ENCODE measurements at regions not wholly inside any gene's neighbourhood (a gene's known extent, or its start where the extent isn't known, plus 50 kb on each side); places are given as distances from the start of the nearest gene placed in this dataset.

- TF ChIP-seq, protein P1, sequence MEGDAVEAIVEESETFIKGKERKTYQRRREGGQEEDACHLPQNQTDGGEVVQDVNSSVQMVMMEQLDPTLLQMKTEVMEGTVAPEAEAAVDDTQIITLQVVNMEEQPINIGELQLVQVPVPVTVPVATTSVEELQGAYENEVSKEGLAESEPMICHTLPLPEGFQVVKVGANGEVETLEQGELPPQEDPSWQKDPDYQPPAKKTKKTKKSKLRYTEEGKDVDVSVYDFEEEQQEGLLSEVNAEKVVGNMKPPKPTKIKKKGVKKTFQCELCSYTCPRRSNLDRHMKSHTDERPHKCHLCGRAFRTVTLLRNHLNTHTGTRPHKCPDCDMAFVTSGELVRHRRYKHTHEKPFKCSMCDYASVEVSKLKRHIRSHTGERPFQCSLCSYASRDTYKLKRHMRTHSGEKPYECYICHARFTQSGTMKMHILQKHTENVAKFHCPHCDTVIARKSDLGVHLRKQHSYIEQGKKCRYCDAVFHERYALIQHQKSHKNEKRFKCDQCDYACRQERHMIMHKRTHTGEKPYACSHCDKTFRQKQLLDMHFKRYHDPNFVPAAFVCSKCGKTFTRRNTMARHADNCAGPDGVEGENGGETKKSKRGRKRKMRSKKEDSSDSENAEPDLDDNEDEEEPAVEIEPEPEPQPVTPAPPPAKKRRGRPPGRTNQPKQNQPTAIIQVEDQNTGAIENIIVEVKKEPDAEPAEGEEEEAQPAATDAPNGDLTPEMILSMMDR (optimal IDR thresholded peaks at IDR 0.05 in 1 of 3, IDR thresholded peaks at IDR 0.05 in 1 of 3, conservative IDR thresholded peaks at IDR 0.05 in 1 of 3; ENCODE audit: extremely low read depth in 1 of 3, insufficient read depth in 2 of 3, low read length in 3 of 3), result no peak
- TF ChIP-seq EZH2 (IDR thresholded peaks at IDR 0.05; ENCODE audit: low read length), result no peak
These were observed 111.3 kb upstream of the PAX6 start for GRCh38 chr11:31922450-31922849.
